ENCODE measurements at regions not wholly inside any gene's neighbourhood (a gene's known extent, or its start where the extent isn't known, plus 50 kb on each side); places are given as distances from the start of the nearest gene placed in this dataset.

DNA sequence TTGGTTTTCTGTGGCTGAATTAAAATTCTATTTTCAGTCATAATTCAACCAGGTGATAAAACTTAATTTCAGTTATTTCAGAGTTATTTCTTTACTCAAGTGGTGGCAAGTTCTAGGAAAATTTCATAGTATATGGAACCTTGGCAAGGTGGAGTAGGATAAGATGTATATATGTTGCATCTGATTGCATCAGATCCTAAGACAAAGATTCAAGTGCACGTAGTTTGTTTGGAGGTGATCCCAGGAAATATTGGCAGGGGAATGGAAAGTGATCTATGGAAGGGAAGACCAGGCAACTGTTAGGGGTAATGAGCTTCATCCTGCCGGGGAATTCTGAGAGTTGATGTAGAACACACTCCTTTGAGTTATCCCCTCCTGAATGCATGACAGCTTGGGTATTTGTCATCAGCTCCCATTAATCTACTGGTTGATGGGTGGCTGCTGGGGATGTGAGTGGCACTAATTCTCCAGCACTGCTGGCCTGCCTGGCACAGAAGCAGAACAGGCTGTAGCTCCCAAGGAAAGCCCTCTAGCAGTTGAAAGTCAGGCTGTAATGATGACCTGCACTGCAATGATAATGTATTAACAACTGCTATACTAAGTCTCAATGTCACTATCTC lies 52.2 kb upstream of the TOM1L1 start:
- TF ChIP-seq, protein P1, sequence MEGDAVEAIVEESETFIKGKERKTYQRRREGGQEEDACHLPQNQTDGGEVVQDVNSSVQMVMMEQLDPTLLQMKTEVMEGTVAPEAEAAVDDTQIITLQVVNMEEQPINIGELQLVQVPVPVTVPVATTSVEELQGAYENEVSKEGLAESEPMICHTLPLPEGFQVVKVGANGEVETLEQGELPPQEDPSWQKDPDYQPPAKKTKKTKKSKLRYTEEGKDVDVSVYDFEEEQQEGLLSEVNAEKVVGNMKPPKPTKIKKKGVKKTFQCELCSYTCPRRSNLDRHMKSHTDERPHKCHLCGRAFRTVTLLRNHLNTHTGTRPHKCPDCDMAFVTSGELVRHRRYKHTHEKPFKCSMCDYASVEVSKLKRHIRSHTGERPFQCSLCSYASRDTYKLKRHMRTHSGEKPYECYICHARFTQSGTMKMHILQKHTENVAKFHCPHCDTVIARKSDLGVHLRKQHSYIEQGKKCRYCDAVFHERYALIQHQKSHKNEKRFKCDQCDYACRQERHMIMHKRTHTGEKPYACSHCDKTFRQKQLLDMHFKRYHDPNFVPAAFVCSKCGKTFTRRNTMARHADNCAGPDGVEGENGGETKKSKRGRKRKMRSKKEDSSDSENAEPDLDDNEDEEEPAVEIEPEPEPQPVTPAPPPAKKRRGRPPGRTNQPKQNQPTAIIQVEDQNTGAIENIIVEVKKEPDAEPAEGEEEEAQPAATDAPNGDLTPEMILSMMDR (IDR thresholded peaks at IDR 0.05), result no peak
- no peak for TF ChIP-seq POLR2A (IDR thresholded peaks at IDR 0.05)

Data from lower leg skin (tissue), 3 donors.